HG02970 (cell line): ENCODE measurements at regions not wholly inside any gene's neighbourhood (a gene's known extent, or its start where the extent isn't known, plus 50 kb on each side); places are given as distances from the start of the nearest gene placed in this dataset.

ENCODE experiments used
- ATAC-seq: cut with Tn5 transposase; IDR thresholded peaks from one replicate; pipeline ENCODE4 v1.9.1; 2021; ENCODE audit warnings: mild to moderate bottlenecking, moderate library complexity, moderate number of reproducible peaks; ENCODE audit not compliant: unreplicated experiment, low FRiP score

DNA sequence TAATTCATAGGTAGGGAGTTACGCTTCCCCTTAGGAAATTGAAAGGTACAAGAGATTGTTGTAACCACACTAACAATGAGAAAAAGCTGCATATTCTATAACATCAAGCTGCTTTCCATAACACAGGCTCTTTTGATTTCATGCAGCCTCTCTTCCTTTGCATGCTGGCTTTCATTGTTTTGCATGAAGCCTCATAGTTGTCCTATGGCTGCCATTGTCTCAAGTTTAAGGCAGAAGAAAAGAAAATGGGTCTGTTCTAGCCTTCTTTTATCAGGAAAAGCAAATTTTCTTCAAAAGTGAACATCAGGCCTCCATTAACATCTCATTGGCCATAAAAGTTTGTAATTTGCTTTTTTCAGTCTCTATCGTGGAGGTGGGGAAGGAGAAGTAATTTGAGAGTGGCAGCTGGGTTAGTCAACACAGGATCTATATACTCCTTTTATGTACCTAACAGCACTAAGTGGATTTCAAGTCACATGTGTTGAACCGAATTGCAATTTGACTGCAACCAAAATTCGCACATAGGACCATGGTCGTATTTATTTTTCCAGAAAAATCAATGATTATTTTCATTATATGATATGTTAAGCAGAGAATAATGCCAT lies 248.5 kb upstream of the RND3 start:
- ATAC-seq = no peak

- ATAC-seq = no peak
Observed at GRCh38 chr2:150733051-150733618, 245.7 kb upstream of the RND3 start.

- ATAC-seq = no peak
Observed at GRCh38 chr2:150732491-150732890, 245.0 kb upstream of the RND3 start.

DNA sequence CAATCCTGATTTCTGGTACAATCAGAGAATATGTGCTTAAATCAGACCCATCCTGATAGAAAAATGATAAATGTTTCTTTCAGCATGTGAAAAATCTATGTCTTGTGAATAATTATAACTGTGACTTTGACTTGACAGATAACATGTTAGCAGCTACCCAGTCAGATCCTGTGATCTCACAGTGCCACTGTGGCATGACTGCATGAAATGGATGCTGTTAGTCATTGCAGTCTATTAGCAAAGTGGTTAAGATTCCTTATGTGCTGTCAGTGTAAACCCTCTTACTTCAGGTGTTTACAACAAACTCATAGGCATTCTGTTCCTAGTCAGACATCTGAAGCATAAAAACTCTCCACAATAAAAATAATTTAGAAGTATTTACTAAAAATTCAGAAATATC lies 244.6 kb upstream of the RND3 start:
- no peak for ATAC-seq

DNA sequence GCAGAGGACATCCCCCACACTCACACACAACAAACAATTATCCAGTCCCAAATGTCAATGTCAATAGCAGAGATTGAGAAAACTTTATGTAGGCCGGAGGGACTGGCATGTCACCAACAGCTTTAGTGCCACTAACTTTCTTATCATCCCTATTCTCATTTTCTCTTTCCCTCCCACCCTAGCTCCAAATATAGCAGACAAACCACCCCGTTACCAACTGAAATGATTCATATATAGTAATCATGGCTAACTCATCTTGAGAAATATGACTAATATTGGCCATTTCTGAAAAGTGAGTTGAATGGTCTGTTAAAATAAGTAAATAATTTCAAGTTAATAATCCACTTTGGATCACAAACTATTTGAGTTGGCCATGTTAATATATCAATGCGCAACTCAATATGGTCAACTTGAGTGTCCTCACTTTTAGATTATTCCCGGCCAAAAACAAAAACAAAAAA lies 242.1 kb upstream of the RND3 start:
- ATAC-seq = peak; percentile 57

GRCh38 chr2:150718280-150718679 lies 230.8 kb upstream of the RND3 start:
- ATAC-seq = no peak

DNA sequence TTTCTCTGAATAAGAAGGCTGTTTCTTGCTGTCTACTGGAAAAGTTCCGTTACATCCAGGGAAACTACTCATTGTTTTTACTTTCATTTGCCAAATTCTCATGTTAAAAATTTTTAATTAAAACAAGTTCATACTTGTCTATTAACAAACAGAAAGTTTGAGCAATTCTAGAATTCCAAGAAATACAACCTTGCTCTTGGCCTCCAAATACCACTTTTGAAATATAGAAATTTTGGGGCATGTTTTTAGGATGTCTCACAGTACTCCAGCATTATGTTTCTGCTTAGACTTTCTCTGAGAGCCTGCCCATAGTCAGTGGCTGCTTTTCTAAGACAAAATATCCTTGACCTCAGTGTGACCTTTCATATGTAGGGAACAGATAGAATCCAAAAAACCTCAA lies 228.7 kb upstream of the RND3 start:
- no peak for ATAC-seq

GRCh38 chr2:150715501-150715900 lies 228.0 kb upstream of the RND3 start:
- no peak for ATAC-seq

DNA sequence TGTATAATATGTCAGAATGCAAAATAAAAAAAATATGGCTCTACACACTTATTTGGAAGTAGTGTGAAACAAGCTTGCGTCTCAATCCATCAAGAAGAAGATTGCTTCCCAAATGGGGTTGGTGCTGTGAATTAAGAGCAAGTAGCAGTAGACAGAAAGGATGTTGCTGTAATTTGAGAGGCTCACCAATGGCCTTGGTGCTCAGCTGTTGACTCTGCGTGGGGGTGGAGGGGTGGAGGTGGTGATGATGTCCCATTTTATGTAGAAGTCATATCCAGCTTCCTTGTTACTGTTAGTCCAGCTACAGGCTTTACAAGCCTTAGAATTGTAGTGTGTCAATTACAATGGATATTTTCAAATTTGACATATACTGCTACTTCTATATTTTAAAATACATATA lies 223.4 kb upstream of the RND3 start:
- no peak for ATAC-seq

GRCh38 chr2:150710041-150710440 lies 222.6 kb upstream of the RND3 start:
- ATAC-seq = no peak

- no peak for ATAC-seq
Observed at GRCh38 chr2:150706561-150706960, 219.1 kb upstream of the RND3 start.

- ATAC-seq = no peak
Observed at GRCh38 chr2:150705767-150706166, 218.3 kb upstream of the RND3 start.

GRCh38 chr2:150705357-150705756 lies 217.9 kb upstream of the RND3 start:
- no peak for ATAC-seq

- ATAC-seq = no peak
Observed at GRCh38 chr2:150702791-150703190, 215.3 kb upstream of the RND3 start.

DNA sequence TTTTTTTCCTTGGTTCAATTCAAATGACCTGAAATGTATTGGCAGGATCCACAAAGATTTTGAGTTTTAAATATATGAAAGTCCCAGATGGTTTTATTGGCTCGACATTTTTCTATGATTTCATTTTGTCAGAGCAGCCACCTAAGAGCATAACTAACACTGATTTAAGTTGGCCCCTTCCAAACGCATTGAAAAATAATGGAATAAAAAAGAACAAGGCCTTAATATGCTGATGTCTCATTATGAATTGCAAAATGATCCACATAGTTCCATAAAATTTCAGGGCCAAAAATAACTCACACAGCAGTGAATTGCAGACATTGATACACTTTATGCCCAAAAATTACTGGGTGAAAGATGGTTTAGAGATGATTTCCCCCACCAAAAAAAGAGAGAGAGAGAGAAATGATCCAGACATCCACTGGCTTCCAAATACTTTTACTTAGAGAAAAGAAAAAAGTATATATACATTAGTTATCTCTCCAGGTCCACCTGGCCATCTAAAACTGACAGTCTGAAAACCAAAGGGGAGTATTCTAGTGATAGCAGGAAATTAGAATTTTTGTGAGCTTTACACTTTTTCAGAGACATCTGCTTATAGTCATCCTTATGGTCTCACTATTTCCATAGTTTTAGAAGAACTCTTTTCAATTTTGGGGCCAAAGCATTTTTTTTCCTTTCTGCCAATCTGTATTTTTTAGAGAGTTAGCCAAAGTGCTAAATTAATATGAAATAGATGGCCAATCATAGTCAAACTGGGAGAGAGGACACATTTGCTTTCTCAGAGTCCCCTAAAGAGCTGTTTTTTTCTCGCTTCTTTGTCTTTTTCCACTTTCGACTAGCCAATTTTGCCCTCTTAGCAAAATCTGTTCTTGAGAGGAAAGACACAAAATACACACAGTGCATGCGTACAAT lies 213.5 kb upstream of the RND3 start:
- no peak for ATAC-seq

DNA sequence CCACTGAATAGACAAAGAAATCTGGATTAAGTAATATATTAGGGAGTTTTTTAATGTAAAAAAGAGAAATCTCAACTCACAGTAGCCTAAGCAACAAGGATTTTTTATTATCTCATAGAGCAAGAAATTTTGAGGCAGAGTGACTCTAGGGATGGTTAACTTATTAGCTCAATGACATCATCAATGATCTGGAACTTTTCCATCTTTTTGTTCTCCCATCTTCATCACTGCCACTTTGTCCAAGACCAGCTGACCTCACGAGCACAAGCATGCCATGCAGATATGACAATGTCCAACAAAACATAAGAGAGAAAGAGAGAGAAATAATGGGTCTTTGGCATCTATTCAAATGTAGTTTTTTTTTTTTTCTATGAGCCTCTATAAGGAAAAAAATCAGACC lies 211.8 kb upstream of the RND3 start:
- ATAC-seq = no peak

DNA sequence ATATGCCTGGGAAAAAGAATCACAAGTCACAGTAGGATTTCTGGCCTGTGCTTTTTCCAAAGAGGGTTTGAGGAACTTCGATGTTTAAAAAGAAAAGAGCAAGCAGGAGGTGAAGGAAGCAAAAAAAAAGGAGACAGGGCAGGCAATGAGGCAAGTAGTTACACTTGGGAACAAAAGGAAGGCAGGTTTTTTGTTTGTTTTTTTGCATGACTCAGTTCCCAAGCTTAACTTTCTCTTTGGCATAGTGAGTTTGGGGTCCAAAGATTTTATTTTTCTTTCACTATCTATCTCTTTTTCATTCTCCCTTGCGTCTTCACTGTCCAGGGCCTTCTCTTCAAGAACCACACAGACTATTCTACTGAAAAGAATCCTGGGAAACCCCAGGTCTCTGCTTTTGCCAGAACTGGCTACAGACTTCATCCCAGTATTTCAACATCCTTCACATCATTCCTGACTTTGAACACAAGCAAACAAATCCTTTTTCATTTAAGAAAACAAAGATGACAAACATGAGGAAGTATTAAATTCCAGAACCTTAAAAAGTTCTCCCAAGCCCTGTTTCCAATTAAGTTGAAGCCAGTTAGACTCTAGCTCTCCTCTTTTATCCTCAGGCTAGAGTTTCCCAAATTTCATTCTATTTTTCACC lies 210.7 kb upstream of the RND3 start:
- ATAC-seq = no peak

DNA sequence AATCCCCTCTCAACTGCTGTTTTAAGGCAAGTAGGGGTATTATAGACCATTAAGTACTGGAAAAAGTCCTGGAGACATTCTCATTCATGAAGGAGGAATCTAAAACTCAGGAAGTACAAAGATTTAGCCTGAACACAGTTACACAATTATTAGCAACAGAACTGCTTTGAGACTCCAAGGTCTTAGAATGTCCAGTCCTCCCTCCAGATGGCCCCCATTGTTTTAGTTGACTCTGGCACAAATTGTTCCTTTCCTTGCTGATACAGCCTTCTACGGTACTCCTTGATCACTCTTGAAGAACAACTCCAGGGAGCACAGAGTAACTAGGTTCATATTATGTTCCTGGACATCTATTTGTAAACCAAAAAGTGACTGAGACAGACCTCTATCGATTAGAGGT lies 210.1 kb upstream of the RND3 start:
- no peak for ATAC-seq

DNA sequence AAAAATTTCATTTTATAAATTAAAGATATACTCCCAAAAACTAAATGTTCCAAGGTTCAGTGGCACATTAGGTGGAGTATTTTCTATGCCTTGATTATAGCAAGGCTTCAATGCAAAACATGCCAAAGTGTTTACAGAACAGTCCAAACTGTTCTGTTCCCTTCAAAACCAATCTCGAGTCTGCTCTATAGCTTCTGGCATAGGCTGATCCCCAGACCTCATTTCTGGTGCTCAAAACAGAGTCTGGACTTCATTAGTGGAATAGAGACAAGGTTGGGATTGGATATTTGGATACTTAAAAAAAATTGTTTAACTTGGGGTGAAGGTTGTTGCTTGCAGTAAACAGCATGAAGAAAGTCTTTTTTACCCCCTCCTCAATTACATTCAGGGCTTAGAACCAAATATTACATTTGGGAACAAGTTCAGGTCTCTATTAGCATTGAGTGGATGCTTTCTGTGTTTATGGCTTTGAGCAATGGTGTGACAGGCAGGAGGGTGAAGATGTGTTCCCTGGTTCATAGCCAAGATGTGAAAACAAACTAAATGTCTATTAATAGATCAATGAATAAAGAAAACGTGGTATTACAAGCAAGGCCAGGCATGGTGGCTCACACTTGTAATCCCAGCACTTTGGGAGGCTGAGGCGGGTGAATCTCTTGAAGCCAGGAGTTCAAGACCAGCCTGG lies 208.1 kb upstream of the RND3 start:
- no peak for ATAC-seq

DNA sequence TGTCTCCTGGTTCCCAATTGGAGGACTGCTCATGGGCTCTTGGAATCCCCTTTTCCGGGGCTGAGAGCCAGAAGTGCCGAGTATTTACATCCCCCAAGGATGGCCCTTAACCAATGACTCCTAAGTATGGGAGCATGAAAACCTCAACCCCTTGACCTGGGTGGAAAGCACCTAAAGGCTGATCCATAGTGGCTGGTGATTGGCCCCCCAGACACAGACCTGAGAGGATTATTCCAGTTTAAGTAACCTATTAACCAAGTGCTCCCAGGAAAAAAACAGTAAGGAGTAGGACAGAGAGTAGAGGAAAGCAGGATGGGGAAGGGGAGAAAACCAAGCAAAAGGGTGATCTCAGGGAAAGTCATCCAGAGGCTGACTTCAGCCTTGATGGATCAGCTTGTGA lies 206.1 kb upstream of the RND3 start:
- no peak for ATAC-seq

DNA sequence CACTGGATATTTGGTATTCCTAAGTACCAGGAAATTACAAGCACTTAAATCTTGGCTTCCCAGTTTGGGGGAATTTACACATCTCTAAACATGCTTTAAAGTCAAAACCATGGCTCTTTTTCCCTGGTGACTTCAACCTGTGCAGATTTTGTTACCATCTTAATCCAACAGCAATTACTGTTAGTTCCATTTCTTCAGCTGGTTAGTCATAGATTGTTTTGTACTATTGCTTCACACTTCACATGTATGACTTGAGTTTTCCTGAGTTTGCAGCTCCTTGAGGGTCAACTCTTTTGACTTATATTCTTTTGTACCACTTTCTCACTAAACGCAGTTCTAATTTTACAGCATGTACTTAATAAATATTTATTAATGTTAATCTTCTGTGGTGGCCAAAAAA lies 203.4 kb upstream of the RND3 start:
- no peak for ATAC-seq
